Upper lobe of right lung (tissue), 1 donor: ENCODE measurements at regions not wholly inside any gene's neighbourhood (a gene's known extent, or its start where the extent isn't known, plus 50 kb on each side); places are given as distances from the start of the nearest gene placed in this dataset.
A peak's percentile ranks its signal among the peaks of the same experiment; 100 is the strongest.

Experiments used
- ATAC-seq: fragments of 200-7000 bp; cut with Tn5 transposase; one replicate; pipeline ENCODE4 v1.9.1; 2020; ENCODE audit warnings: mild to moderate bottlenecking, moderate library complexity
- DNase-seq: peaks from one replicate; pipeline ENCODE4 v3.0.0-alpha.2; 2020
- H3K27ac ChIP-seq: fragments of 200-600 bp; one replicate; pipeline ENCODE4 v1.8.0; 2022
- H3K27me3 ChIP-seq: fragments of 200-600 bp; one replicate; pipeline ENCODE4 v1.8.0; 2022; ENCODE audit warnings: mild to moderate bottlenecking
- H3K36me3 ChIP-seq: fragments of 200-600 bp; one replicate; pipeline ENCODE4 v1.8.0; 2022
- H3K4me1 ChIP-seq: fragments of 200-600 bp; one replicate; pipeline ENCODE4 v1.8.0; 2022
- H3K4me3 ChIP-seq: fragments of 200-600 bp; one replicate; pipeline ENCODE4 v1.8.0; 2022; ENCODE audit warnings: mild to moderate bottlenecking
- H3K9me3 ChIP-seq: fragments of 200-600 bp; one replicate; pipeline ENCODE4 v1.8.0; 2022
- CTCF ChIP-seq: fragments of 200-600 bp; IDR thresholded peaks from one replicate; pipeline ENCODE4 v1.8.0; 2022; ENCODE audit warnings: antibody characterized with exemption
- intact Hi-C: fragments of 100-400 bp; cut with DNase I; formaldehyde crosslinking; loops from one replicate; pipeline ENCODE4 v1.11.0; 2022
- donor health status: DM: no; HTN: yes; CAD: no; lungs with severe emphysema.

DNA sequence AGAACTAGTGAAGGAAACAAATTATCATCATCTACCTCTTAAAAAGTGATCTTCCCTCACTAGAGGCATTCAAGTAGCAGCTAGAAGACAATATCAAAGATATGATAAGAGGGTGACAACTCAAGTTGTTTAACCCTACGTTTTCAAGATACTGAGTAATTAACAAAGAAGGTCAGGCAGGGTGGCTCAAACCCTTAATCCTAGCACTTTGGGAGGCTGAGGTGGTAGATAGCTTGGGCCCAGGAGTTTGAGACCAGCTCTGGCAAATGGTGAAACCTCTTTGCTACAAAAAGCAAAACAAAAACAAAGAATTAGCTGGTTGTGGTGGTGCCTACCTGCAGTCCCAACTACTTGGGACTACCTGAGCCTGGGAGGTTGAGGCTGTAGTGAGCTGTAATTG is 408.2 kb upstream of the TUSC1 start:
- intact Hi-C loops: no loop called here
- H3K27ac ChIP-seq: no peak overlapping the region
- DNase-seq (no peak), ATAC-seq (no peak)
- no peaks in the 10 kb centered on the region for H3K27me3 ChIP-seq
- TF ChIP-seq CTCF: no peak
- H3K4me1 ChIP-seq: no peaks in the 10 kb centered on the region
- H3K9me3 ChIP-seq: no peaks in the 10 kb centered on the region
- H3K36me3 ChIP-seq: no peaks in the 10 kb centered on the region
- no peak overlapping the region for H3K4me3 ChIP-seq

- Histone ChIP-seq H3K9me3 (peaks cover 1% of the 10 kb centered on the region), H3K4me3 (no peak overlapping the region), H3K27ac (no peak overlapping the region), H3K4me1 (no peaks in the 10 kb centered on the region), H3K36me3 (no peaks in the 10 kb centered on the region), H3K27me3 (no peaks in the 10 kb centered on the region)
- ATAC-seq: no peak
- no peak for TF ChIP-seq CTCF
- intact Hi-C loops: no loop called here
- DNase-seq: no peak
These were observed 403.6 kb upstream of the TUSC1 start for GRCh38 chr9:26081847-26082246.

GRCh38 chr9:26078706-26079105 is 400.5 kb upstream of the TUSC1 start:
- H3K27me3 ChIP-seq: no peaks in the 10 kb centered on the region
- H3K9me3 ChIP-seq: peaks cover 10% of the 10 kb centered on the region
- intact Hi-C loops: no loop called here
- no peak for TF ChIP-seq CTCF
- no peaks in the 10 kb centered on the region for H3K4me1 ChIP-seq
- DNase-seq (no peak), ATAC-seq (no peak)
- no peaks in the 10 kb centered on the region for H3K36me3 ChIP-seq
- no peak overlapping the region for H3K4me3 ChIP-seq
- no peak overlapping the region for H3K27ac ChIP-seq

DNA sequence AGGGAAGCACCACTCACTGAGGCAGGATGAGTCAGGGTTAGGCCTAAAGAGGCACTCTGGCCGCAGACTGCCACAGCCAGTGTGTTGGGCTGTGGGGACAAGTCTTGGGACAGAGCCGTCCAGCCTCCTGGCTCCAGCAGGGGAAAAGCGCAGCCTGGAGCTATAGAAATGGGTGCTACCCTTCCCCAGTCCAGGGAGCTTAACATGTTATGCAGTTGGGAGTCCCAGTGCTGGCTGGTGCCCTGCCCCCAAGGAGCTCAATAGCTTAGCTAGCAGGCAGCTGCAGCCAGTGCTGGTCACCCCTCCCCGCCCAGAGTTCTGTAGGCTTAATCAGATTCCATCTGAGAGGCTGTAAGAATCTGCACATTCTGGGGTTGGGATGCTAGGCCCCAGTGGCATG is 399.6 kb upstream of the TUSC1 start:
- ATAC-seq: no peak
- TF ChIP-seq CTCF: no peak
- H3K9me3 ChIP-seq: peaks cover 19% of the 10 kb centered on the region
- no peaks in the 10 kb centered on the region for H3K36me3 ChIP-seq
- no peak overlapping the region for H3K27ac ChIP-seq
- no peaks in the 10 kb centered on the region for H3K4me1 ChIP-seq
- intact Hi-C loops: no loop called here
- peak; percentile 32 for DNase-seq
- H3K27me3 ChIP-seq: no peaks in the 10 kb centered on the region
- no peak overlapping the region for H3K4me3 ChIP-seq

DNA sequence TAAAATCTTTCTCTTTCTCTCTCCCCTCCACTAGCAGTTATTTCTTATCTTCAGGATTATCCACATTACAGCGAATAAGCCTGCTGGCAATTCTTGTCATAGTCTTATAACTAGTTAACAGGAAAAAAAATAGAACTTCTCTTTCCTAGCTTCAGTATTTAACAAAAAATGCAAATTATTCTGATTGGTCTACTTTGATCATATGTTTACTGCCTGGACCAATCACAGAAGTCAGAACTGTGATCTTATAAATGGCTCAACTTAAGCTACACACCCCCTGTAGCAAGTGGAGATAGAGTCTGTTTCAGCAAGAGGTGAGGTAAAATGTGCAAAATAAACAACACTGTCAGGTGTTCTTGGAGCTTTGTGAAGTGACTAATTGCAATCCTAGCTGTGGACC is 389.4 kb upstream of the TUSC1 start:
- no peaks in the 10 kb centered on the region for H3K27me3 ChIP-seq
- intact Hi-C loops: no loop called here
- no peaks in the 10 kb centered on the region for H3K9me3 ChIP-seq
- DNase-seq: no peak
- no peak overlapping the region for H3K4me3 ChIP-seq
- H3K4me1 ChIP-seq: no peaks in the 10 kb centered on the region
- H3K36me3 ChIP-seq: no peaks in the 10 kb centered on the region
- TF ChIP-seq CTCF: no peak
- ATAC-seq: no peak
- H3K27ac ChIP-seq: no peak overlapping the region

GRCh38 chr9:26066237-26066636 is 388.0 kb upstream of the TUSC1 start:
- intact Hi-C loops: no loop called here
- Histone ChIP-seq H3K27ac (no peak overlapping the region), H3K36me3 (no peaks in the 10 kb centered on the region), H3K4me1 (no peaks in the 10 kb centered on the region), H3K4me3 (no peak overlapping the region), H3K27me3 (no peaks in the 10 kb centered on the region), H3K9me3 (no peaks in the 10 kb centered on the region)
- no peak for DNase-seq
- TF ChIP-seq CTCF: no peak
- ATAC-seq: no peak
